ENCODE measurements at regions not wholly inside any gene's neighbourhood (a gene's known extent, or its start where the extent isn't known, plus 50 kb on each side); places are given as distances from the start of the nearest gene placed in this dataset.

GRCh38 chr3:155015776-155016436 lies 64.2 kb upstream of the MME start:
- Histone ChIP-seq H3F3A (ENCODE audit: insufficient read depth, low read length, poor library complexity, severe bottlenecking) (no peaks in the 10 kb centered on the region), H3K9me2 (ENCODE audit: insufficient read depth, low read length) (no peaks in the 10 kb centered on the region), H2AFZ (ENCODE audit: low read depth, low read length) (no peak overlapping the region), H3K4me3 (ENCODE audit: low read length) (no peak overlapping the region), H3K36me3 (ENCODE audit: insufficient read depth, low read length) (no peaks in the 10 kb centered on the region), H3K27ac (ENCODE audit: low read length) (no peak overlapping the region), H3K79me2 (replicated peaks; ENCODE audit: insufficient read depth, low read length) (no peaks in the 10 kb centered on the region), H3K9me3 (ENCODE audit: low read length) (peaks cover 3% of the 10 kb centered on the region), H3K9ac (ENCODE audit: low read length) (no peak overlapping the region), H3K4me2 (ENCODE audit: low read length) (no peak overlapping the region), H4K20me1 (ENCODE audit: insufficient read depth) (no peaks in the 10 kb centered on the region), H3K27me3 (ENCODE audit: insufficient read depth, low read depth, low read length) (no peaks in the 10 kb centered on the region)
- no peak for TF ChIP-seq POLR2AphosphoS5 (IDR thresholded peaks at IDR 0.05)
- no peak for TF ChIP-seq SMC3 (conservative IDR thresholded peaks at IDR 0.05; ENCODE audit: poor library complexity)
- TF ChIP-seq MXI1 (conservative IDR thresholded peaks at IDR 0.05; ENCODE audit: poor library complexity, severe bottlenecking): no peak
- no peak for TF ChIP-seq EP300 (conservative IDR thresholded peaks at IDR 0.05; ENCODE audit: poor library complexity, severe bottlenecking)
- no peak for TF ChIP-seq REST (IDR thresholded peaks at IDR 0.05; ENCODE audit: borderline replicate concordance)
- TF ChIP-seq TAF1 (IDR thresholded peaks at IDR 0.05; ENCODE audit: low read depth): no peak
- TF ChIP-seq RAD21 (conservative IDR thresholded peaks at IDR 0.05): no peak
- TF ChIP-seq, protein P1, sequence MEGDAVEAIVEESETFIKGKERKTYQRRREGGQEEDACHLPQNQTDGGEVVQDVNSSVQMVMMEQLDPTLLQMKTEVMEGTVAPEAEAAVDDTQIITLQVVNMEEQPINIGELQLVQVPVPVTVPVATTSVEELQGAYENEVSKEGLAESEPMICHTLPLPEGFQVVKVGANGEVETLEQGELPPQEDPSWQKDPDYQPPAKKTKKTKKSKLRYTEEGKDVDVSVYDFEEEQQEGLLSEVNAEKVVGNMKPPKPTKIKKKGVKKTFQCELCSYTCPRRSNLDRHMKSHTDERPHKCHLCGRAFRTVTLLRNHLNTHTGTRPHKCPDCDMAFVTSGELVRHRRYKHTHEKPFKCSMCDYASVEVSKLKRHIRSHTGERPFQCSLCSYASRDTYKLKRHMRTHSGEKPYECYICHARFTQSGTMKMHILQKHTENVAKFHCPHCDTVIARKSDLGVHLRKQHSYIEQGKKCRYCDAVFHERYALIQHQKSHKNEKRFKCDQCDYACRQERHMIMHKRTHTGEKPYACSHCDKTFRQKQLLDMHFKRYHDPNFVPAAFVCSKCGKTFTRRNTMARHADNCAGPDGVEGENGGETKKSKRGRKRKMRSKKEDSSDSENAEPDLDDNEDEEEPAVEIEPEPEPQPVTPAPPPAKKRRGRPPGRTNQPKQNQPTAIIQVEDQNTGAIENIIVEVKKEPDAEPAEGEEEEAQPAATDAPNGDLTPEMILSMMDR (IDR thresholded peaks at IDR 0.05; ENCODE audit: poor library complexity, severe bottlenecking): no peak
- no peak for TF ChIP-seq EZH2 (IDR thresholded peaks at IDR 0.05; ENCODE audit: borderline replicate concordance, insufficient read depth, low read length, poor library complexity, severe bottlenecking)

DNA sequence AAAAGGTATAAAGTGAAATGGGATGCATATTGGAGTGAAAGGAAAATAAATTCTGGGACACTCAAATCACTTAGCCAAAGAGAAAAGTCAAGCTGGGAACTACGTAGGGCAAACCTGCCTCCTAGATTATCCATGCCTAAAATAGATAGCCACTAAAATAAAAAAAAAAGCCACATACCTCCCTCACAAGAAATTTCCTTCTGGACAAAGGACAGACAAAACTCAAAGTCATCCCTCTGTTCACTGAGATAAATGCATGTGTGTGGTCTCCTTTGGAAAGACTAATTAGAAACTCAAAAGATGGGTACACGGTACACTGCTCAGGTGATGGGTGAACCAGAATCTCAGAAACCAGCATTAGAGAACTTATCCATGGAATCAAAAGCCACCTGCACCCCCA lies 65.2 kb upstream of the MME start:
- Histone ChIP-seq H3K79me2 (replicated peaks; ENCODE audit: insufficient read depth, low read length) (no peaks in the 10 kb centered on the region), H3K9ac (ENCODE audit: low read length) (no peak overlapping the region), H3K4me2 (ENCODE audit: low read length) (no peak overlapping the region), H3K36me3 (ENCODE audit: insufficient read depth, low read length) (no peaks in the 10 kb centered on the region), H3K9me2 (ENCODE audit: insufficient read depth, low read length) (no peaks in the 10 kb centered on the region), H3K9me3 (ENCODE audit: low read length) (peaks cover 3% of the 10 kb centered on the region), H2AFZ (ENCODE audit: low read depth, low read length) (no peak overlapping the region), H3F3A (ENCODE audit: insufficient read depth, low read length, poor library complexity, severe bottlenecking) (no peaks in the 10 kb centered on the region), H3K27me3 (ENCODE audit: insufficient read depth, low read depth, low read length) (no peaks in the 10 kb centered on the region), H3K4me3 (ENCODE audit: low read length) (no peak overlapping the region), H4K20me1 (ENCODE audit: insufficient read depth) (no peaks in the 10 kb centered on the region), H3K27ac (ENCODE audit: low read length) (no peak overlapping the region)
- no peak for TF ChIP-seq REST (IDR thresholded peaks at IDR 0.05; ENCODE audit: borderline replicate concordance)

All from neural cell (in vitro differentiated cells).